ENCODE measurements at regions not wholly inside any gene's neighbourhood (a gene's known extent, or its start where the extent isn't known, plus 50 kb on each side); places are given as distances from the start of the nearest gene placed in this dataset.
"Not testable (repeated sequence)": the region's sequence is repeated elsewhere in the genome, so short reads cannot be mapped to it uniquely, and the experiment has no call there.

GRCh38 chr7:97439637-97440214, 292.2 kb upstream of the TAC1 start:
- DNase-seq: no peak
- TF ChIP-seq EP300 (IDR thresholded peaks at IDR 0.05): no peak
- TF ChIP-seq POLR2A (IDR thresholded peaks at IDR 0.05): no peak
- TF ChIP-seq POLR2AphosphoS5 (IDR thresholded peaks at IDR 0.05): no peak
- no peak for TF ChIP-seq CTCF (IDR thresholded peaks at IDR 0.05)
- H3K4me1 ChIP-seq: no peaks in the 10 kb centered on the region
- intact Hi-C loops (cut with DNase I): no loop called here
- H3K4me3 ChIP-seq: no peak overlapping the region
- peaks cover 0 to 5% (median 2%) of the 10 kb centered on the region in 4 donors for H3K9me3 ChIP-seq
- no peaks in the 10 kb centered on the region for H3K36me3 ChIP-seq
- H3K27ac ChIP-seq: no peak overlapping the region
- 87 to 89% methylated on average over 5 of the region's 5 CpGs for WGBS, 2 donors
- H3K27me3 ChIP-seq: no peaks in the 10 kb centered on the region

GRCh38 chr7:97446361-97446760, 285.5 kb upstream of the TAC1 start:
- intact Hi-C loops (cut with DNase I): no loop called here

GRCh38 chr7:97449448-97449847, 282.4 kb upstream of the TAC1 start:
- DNase-seq; intact Hi-C loops (cut with DNase I): not testable (repeated sequence)
- WGBS, 2 donors: 88 to 94% methylated on average over 3 of the region's 3 CpGs

More at GRCh38 chr7:97446361-97446760, 285.5 kb upstream of the TAC1 start:
- Histone ChIP-seq H3K4me3 (no peak overlapping the region), H3K4me1 (no peaks in the 10 kb centered on the region), H3K27me3 (no peaks in the 10 kb centered on the region), H3K27ac (no peak overlapping the region), H3K36me3 (no peaks in the 10 kb centered on the region), H3K9me3 (no peaks in the 10 kb centered on the region)
- no peak for TF ChIP-seq CTCF (IDR thresholded peaks at IDR 0.05)
- TF ChIP-seq EP300 (IDR thresholded peaks at IDR 0.05): no peak
- TF ChIP-seq POLR2A (IDR thresholded peaks at IDR 0.05): no peak
- no peak for TF ChIP-seq POLR2AphosphoS5 (IDR thresholded peaks at IDR 0.05)
- no peak for DNase-seq
- 31 to 53% methylated on average over 5 of the region's 5 CpGs for WGBS, 2 donors

GRCh38 chr7:97450516-97450915, 281.4 kb upstream of the TAC1 start:
- Histone ChIP-seq H3K9me3 (no peaks in the 10 kb centered on the region), H3K27me3 (no peaks in the 10 kb centered on the region), H3K4me3 (no peak overlapping the region), H3K36me3 (no peaks in the 10 kb centered on the region), H3K27ac (no peak overlapping the region), H3K4me1 (no peaks in the 10 kb centered on the region)
- intact Hi-C loops (cut with DNase I): no loop called here
- WGBS, 2 donors: 32 to 46% methylated on average over 1 of the region's 1 CpG
- TF ChIP-seq POLR2AphosphoS5 (IDR thresholded peaks at IDR 0.05): no peak
- no peak for TF ChIP-seq POLR2A (IDR thresholded peaks at IDR 0.05)
- no peak for TF ChIP-seq CTCF (IDR thresholded peaks at IDR 0.05)
- no peak for TF ChIP-seq EP300 (IDR thresholded peaks at IDR 0.05)
- DNase-seq: no peak

More at GRCh38 chr7:97449448-97449847, 282.4 kb upstream of the TAC1 start:
- H3K4me1 ChIP-seq, H3K4me3 ChIP-seq, H3K36me3 ChIP-seq, H3K27ac ChIP-seq, H3K9me3 ChIP-seq, H3K27me3 ChIP-seq: not testable (repeated sequence)

- no peak overlapping the region for H3K4me3 ChIP-seq
These were observed 277.2 kb upstream of the TAC1 start for GRCh38 chr7:97454636-97455035.

More at GRCh38 chr7:97454636-97455035, 277.2 kb upstream of the TAC1 start:
- 89% methylated on average over 1 of the region's 1 CpG for WGBS, 2 donors
- Histone ChIP-seq H3K4me1 (no peaks in the 10 kb centered on the region), H3K36me3 (no peaks in the 10 kb centered on the region), H3K9me3 (no peaks in the 10 kb centered on the region), H3K27ac (no peak overlapping the region), H3K27me3 (no peaks in the 10 kb centered on the region)
- TF ChIP-seq EP300 (IDR thresholded peaks at IDR 0.05) (no peak), POLR2AphosphoS5 (IDR thresholded peaks at IDR 0.05) (no peak), CTCF (IDR thresholded peaks at IDR 0.05) (no peak), POLR2A (IDR thresholded peaks at IDR 0.05) (no peak)
- intact Hi-C loops (cut with DNase I): no loop called here
- no peak for DNase-seq

Measured in sigmoid colon (tissue), 6 donors.